ENCODE measurements at regions not wholly inside any gene's neighbourhood (a gene's known extent, or its start where the extent isn't known, plus 50 kb on each side); places are given as distances from the start of the nearest gene placed in this dataset.
"Not testable (repeated sequence)": the region's sequence is repeated elsewhere in the genome, so short reads cannot be mapped to it uniquely, and the experiment has no call there.

- DNase-seq (ENCODE audit: low read depth); H3K4me3 ChIP-seq (ENCODE audit: low read depth, low read length): not testable (repeated sequence)
Measured at GRCh38 chr2:90010442-90011100, 1319.1 kb downstream of the RPIA start.

GRCh38 chr2:90011101-90011443 is 1319.6 kb downstream of the RPIA start:
- not testable (repeated sequence) for H3K4me3 ChIP-seq (ENCODE audit: low read depth, low read length); DNase-seq (ENCODE audit: low read depth)

- H3K4me3 ChIP-seq (ENCODE audit: low read depth, low read length); DNase-seq (ENCODE audit: low read depth): not testable (repeated sequence)
Measured at GRCh38 chr2:90019908-90020307, 1328.4 kb downstream of the RPIA start.

- not testable (repeated sequence) for DNase-seq (ENCODE audit: low read depth); H3K4me3 ChIP-seq (ENCODE audit: low read depth, low read length)
Measured at GRCh38 chr2:90021234-90021633, 1329.8 kb downstream of the RPIA start.

GRCh38 chr2:90027231-90027643 is 1335.8 kb downstream of the RPIA start:
- not testable (repeated sequence) for H3K4me3 ChIP-seq (ENCODE audit: low read depth, low read length); DNase-seq (ENCODE audit: low read depth)

- not testable (repeated sequence) for H3K4me3 ChIP-seq (ENCODE audit: low read depth, low read length); DNase-seq (ENCODE audit: low read depth)
Measured at GRCh38 chr2:90028381-90029079, 1337.1 kb downstream of the RPIA start.

GRCh38 chr2:90029080-90029428 is 1337.6 kb downstream of the RPIA start:
- not testable (repeated sequence) for DNase-seq (ENCODE audit: low read depth); H3K4me3 ChIP-seq (ENCODE audit: low read depth, low read length)

GRCh38 chr2:90032269-90032668 is 1340.8 kb downstream of the RPIA start:
- H3K4me3 ChIP-seq (ENCODE audit: low read depth, low read length); DNase-seq (ENCODE audit: low read depth): not testable (repeated sequence)

GRCh38 chr2:90036335-90036734 is 1344.9 kb downstream of the RPIA start:
- H3K4me3 ChIP-seq (ENCODE audit: low read depth, low read length); DNase-seq (ENCODE audit: low read depth): not testable (repeated sequence)

- DNase-seq (ENCODE audit: low read depth): not testable (repeated sequence)
Measured at GRCh38 chr2:90039093-90039492, 1347.6 kb downstream of the RPIA start.

GRCh38 chr2:90047776-90048175 is 1356.3 kb downstream of the RPIA start:
- DNase-seq (ENCODE audit: low read depth): not testable (repeated sequence)

More at GRCh38 chr2:90039093-90039492, 1347.6 kb downstream of the RPIA start:
- not testable (repeated sequence) for H3K4me3 ChIP-seq (ENCODE audit: low read depth, low read length)

GRCh38 chr2:90052113-90052631 is 1360.7 kb downstream of the RPIA start:
- not testable (repeated sequence) for DNase-seq (ENCODE audit: low read depth); H3K4me3 ChIP-seq (ENCODE audit: low read depth, low read length)

More at GRCh38 chr2:90047776-90048175, 1356.3 kb downstream of the RPIA start:
- H3K4me3 ChIP-seq (ENCODE audit: low read depth, low read length): not testable (repeated sequence)

GRCh38 chr2:90069290-90069894 is 1377.9 kb downstream of the RPIA start:
- H3K4me3 ChIP-seq (ENCODE audit: low read depth, low read length): no peak overlapping the region
- no peak for DNase-seq (ENCODE audit: low read depth)

- DNase-seq (ENCODE audit: low read depth): no peak
- H3K4me3 ChIP-seq (ENCODE audit: low read depth, low read length): no peak overlapping the region
Measured at GRCh38 chr2:90076311-90076710, 1384.8 kb downstream of the RPIA start.

- no peak overlapping the region for H3K4me3 ChIP-seq (ENCODE audit: low read depth, low read length)
- DNase-seq (ENCODE audit: low read depth): no peak
Measured at GRCh38 chr2:90077948-90078347, 1386.5 kb downstream of the RPIA start.

- DNase-seq (ENCODE audit: low read depth): no peak
- no peak overlapping the region for H3K4me3 ChIP-seq (ENCODE audit: low read depth, low read length)
Measured at GRCh38 chr2:90079374-90079773, 1387.9 kb downstream of the RPIA start.

GRCh38 chr2:90087792-90088191 is 1396.3 kb downstream of the RPIA start:
- DNase-seq (ENCODE audit: low read depth); H3K4me3 ChIP-seq (ENCODE audit: low read depth, low read length): not testable (repeated sequence)

- DNase-seq (ENCODE audit: low read depth); H3K4me3 ChIP-seq (ENCODE audit: low read depth, low read length): not testable (repeated sequence)
Measured at GRCh38 chr2:90093571-90094270, 1402.2 kb downstream of the RPIA start.

- not testable (repeated sequence) for DNase-seq (ENCODE audit: low read depth); H3K4me3 ChIP-seq (ENCODE audit: low read depth, low read length)
Measured at GRCh38 chr2:90097617-90098016, 1406.1 kb downstream of the RPIA start.

GRCh38 chr2:90105142-90105541 is 1413.7 kb downstream of the RPIA start:
- not testable (repeated sequence) for DNase-seq (ENCODE audit: low read depth); H3K4me3 ChIP-seq (ENCODE audit: low read depth, low read length)

Measured in skeletal muscle cell (primary cell).